ENCODE measurements at regions not wholly inside any gene's neighbourhood (a gene's known extent, or its start where the extent isn't known, plus 50 kb on each side); places are given as distances from the start of the nearest gene placed in this dataset.

DNA sequence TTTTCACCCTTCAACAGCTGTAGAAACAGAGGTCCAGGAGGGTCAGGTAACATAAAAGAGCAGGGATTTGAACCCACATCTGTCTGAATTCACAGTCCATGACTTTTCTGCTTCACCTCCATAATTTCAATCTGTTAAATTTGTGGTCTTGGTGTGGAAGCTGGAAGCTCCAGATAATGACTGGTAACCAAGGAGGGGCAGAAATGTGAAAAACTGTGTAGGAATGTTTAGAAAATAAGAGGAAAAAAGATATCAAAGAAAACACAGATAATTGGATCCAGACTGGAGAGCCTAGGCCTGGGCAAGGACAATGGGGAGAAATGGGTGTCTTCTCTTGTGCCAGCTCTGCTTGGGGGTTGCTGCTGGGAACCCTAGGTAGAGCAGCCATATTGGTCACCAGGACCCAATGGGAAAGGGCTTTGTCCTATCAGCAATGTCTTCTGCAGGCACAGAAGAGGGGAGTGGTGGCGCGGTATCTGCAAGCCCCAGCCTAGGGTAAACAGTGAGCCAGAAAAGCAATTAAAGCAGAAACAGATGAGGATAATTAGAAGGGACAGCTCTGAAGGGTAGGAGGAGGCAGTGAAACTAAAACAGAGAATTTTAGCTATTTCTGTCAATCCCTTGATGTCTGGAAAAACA, 54.3 kb upstream of the CCDC91 start:
- Histone ChIP-seq H4K8ac (ENCODE audit: low read depth in 2 of 2, low read length in 2 of 2) (no peak overlapping the region), H2BK5ac (ENCODE audit: low read depth, low read length, poor library complexity, severe bottlenecking) (no peak overlapping the region), H3K9me1 (ENCODE audit: insufficient read depth, low read length) (peaks cover 4% of the 10 kb centered on the region; the same call in 1 of the 2 replicates), H2AK9ac (replicated peaks; ENCODE audit: low read depth, low read length, poor library complexity) (no peak overlapping the region), H4K20me1 (ENCODE audit: insufficient read depth, low read length) (no peaks in the 10 kb centered on the region), H3K56ac (ENCODE audit: extremely low read depth, insufficient read depth, low read length) (no peak overlapping the region), H3K27ac (ENCODE audit: insufficient read depth, low read length) (no peak overlapping the region), H3K18ac (ENCODE audit: low read depth, low read length) (no peak overlapping the region), H3K9ac (ENCODE audit: low read depth, low read length) (no peak overlapping the region), H2BK20ac (ENCODE audit: low read depth, low read length) (no peak overlapping the region), H3K4me2 (ENCODE audit: low read depth, low read length) (no peak overlapping the region), H2BK120ac (ENCODE audit: low read depth, low read length) (no peak overlapping the region), H4K5ac (ENCODE audit: low read depth, low read length) (no peak overlapping the region), H2AFZ (replicated peaks; ENCODE audit: low read length, poor library complexity) (no peak overlapping the region), H3K4me3 (ENCODE audit: insufficient read depth, low read depth, low read length) (no peak overlapping the region), H3K4me1 (ENCODE audit: control insufficient read depth, insufficient read depth, low read length) (peaks cover 1% of the 10 kb centered on the region; the same call in 1 of the 2 replicates), H3K4ac (ENCODE audit: low read depth, low read length) (no peak overlapping the region), H3K9me3 (ENCODE audit: control insufficient read depth, insufficient read depth, low read length) (no peaks in the 10 kb centered on the region), H3K27me3 (ENCODE audit: control insufficient read depth, insufficient read depth, low read length) (no peaks in the 10 kb centered on the region), H3K36me3 (ENCODE audit: control insufficient read depth, insufficient read depth, low read length) (no peaks in the 10 kb centered on the region), H2BK15ac (ENCODE audit: low read depth, low read length) (no peak overlapping the region), H4K91ac (ENCODE audit: insufficient read depth, low read depth, low read length) (no peak overlapping the region), H3K14ac (replicated peaks; ENCODE audit: low read depth, low read length) (no peak overlapping the region), H3K23ac (ENCODE audit: low read depth, low read length) (no peak overlapping the region), H3K79me1 (ENCODE audit: low read depth in 1 of 2, low read length in 2 of 2) (no peaks in the 10 kb centered on the region), H2AK5ac (ENCODE audit: low read depth, low read length) (no peak overlapping the region)
- in situ Hi-C loops (cut with MboI; ENCODE audit: low sequenced_read_pairs) (no loop called here), dilution Hi-C loops (cut with HindIII; ENCODE audit: low sequenced_read_pairs, unreplicated experiment) (no loop called here), intact Hi-C loops (cut with micrococcal nuclease) (no loop called here)
- no peak for DNase-seq
- no TSS peak for BruUV-seq (replicated peaks)
- no CpG with 5 or more reads among the region's 2 CpGs for WGBS, 2 experiments (ENCODE audit: extremely low coverage in 2 of 2, insufficient read length in 1 of 2)
- no peak for TF ChIP-seq MAFK (IDR thresholded peaks at IDR 0.05; ENCODE audit: low read depth, low read length)
- no peak for TF ChIP-seq RCOR1 (IDR thresholded peaks at IDR 0.05; ENCODE audit: insufficient replicate concordance, low read length)
- TF ChIP-seq, protein P1, sequence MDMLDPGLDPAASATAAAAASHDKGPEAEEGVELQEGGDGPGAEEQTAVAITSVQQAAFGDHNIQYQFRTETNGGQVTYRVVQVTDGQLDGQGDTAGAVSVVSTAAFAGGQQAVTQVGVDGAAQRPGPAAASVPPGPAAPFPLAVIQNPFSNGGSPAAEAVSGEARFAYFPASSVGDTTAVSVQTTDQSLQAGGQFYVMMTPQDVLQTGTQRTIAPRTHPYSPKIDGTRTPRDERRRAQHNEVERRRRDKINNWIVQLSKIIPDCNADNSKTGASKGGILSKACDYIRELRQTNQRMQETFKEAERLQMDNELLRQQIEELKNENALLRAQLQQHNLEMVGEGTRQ (IDR thresholded peaks at IDR 0.05; ENCODE audit: low read depth, low read length), result no peak
- TF ChIP-seq, protein P2, sequence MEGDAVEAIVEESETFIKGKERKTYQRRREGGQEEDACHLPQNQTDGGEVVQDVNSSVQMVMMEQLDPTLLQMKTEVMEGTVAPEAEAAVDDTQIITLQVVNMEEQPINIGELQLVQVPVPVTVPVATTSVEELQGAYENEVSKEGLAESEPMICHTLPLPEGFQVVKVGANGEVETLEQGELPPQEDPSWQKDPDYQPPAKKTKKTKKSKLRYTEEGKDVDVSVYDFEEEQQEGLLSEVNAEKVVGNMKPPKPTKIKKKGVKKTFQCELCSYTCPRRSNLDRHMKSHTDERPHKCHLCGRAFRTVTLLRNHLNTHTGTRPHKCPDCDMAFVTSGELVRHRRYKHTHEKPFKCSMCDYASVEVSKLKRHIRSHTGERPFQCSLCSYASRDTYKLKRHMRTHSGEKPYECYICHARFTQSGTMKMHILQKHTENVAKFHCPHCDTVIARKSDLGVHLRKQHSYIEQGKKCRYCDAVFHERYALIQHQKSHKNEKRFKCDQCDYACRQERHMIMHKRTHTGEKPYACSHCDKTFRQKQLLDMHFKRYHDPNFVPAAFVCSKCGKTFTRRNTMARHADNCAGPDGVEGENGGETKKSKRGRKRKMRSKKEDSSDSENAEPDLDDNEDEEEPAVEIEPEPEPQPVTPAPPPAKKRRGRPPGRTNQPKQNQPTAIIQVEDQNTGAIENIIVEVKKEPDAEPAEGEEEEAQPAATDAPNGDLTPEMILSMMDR (conservative IDR thresholded peaks at IDR 0.05; ENCODE audit: low read depth, low read length), result no peak
- no peak for TF ChIP-seq CEBPB (IDR thresholded peaks at IDR 0.05; ENCODE audit: low read depth, low read length)
- no peak for TF ChIP-seq BHLHE40 (IDR thresholded peaks at IDR 0.05; ENCODE audit: low read depth, low read length)
- TF ChIP-seq POLR2A (IDR thresholded peaks at IDR 0.05; ENCODE audit: low read depth, low read length), result no peak
- TF ChIP-seq, protein P3, sequence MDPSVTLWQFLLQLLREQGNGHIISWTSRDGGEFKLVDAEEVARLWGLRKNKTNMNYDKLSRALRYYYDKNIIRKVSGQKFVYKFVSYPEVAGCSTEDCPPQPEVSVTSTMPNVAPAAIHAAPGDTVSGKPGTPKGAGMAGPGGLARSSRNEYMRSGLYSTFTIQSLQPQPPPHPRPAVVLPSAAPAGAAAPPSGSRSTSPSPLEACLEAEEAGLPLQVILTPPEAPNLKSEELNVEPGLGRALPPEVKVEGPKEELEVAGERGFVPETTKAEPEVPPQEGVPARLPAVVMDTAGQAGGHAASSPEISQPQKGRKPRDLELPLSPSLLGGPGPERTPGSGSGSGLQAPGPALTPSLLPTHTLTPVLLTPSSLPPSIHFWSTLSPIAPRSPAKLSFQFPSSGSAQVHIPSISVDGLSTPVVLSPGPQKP (IDR thresholded peaks at IDR 0.05; ENCODE audit: borderline replicate concordance, low read depth, low read length), result no peak
- TF ChIP-seq RAD21 (IDR thresholded peaks at IDR 0.05; ENCODE audit: low read length), result no peak
- no peak for TF ChIP-seq FOS (IDR thresholded peaks at IDR 0.05; ENCODE audit: low read depth, low read length)
- no peak for TF ChIP-seq RFX5 (IDR thresholded peaks at IDR 0.05; ENCODE audit: low read depth, low read length)
- no peak for TF ChIP-seq NFE2L2 (IDR thresholded peaks at IDR 0.05; ENCODE audit: low read depth, low read length)
- no peak for TF ChIP-seq CHD1 (IDR thresholded peaks at IDR 0.05; ENCODE audit: low read depth, low read length)
- TF ChIP-seq MXI1 (IDR thresholded peaks at IDR 0.05; ENCODE audit: borderline replicate concordance, low read depth, low read length), result no peak
- no peak for TF ChIP-seq SMC3 (IDR thresholded peaks at IDR 0.05; ENCODE audit: low read depth, low read length)
- ATAC-seq (ENCODE audit: low read depth), result no peak
- CTCF ChIA-PET, result no interaction called here
- POLR2A ChIA-PET (ENCODE audit: unreplicated experiment), result no interaction called here

All from IMR-90 (cell line).